SJCRH30 (cell line): ENCODE measurements at regions not wholly inside any gene's neighbourhood (a gene's known extent, or its start where the extent isn't known, plus 50 kb on each side); places are given as distances from the start of the nearest gene placed in this dataset.

Experiments used
- DNase-seq, 2 experiments: peaks; one replicate each; pipeline ENCODE4 v3.0.0-alpha.2; 2015 to 2020
- H3K27ac ChIP-seq: fragments of 250-450 bp; sonication (Bioruptor Pico); 2 replicates; pipeline ENCODE4 v1.5.1; 2020; ENCODE audit warnings: mild to moderate bottlenecking, moderate library complexity
- H3K27me3 ChIP-seq: fragments of 250-450 bp; sonication (Bioruptor Pico); 2 replicates; pipeline ENCODE4 v1.5.1; 2020; ENCODE audit warnings: mild to moderate bottlenecking, moderate library complexity
- H3K36me3 ChIP-seq: fragments of 250-450 bp; sonication (Bioruptor Pico); 2 replicates; pipeline ENCODE4 v1.5.1; 2020; ENCODE audit warnings: mild to moderate bottlenecking, moderate library complexity
- H3K4me1 ChIP-seq: fragments of 250-450 bp; sonication (Bioruptor Pico); 2 replicates; pipeline ENCODE4 v1.5.1; 2020; ENCODE audit warnings: mild to moderate bottlenecking, moderate library complexity
- H3K4me3 ChIP-seq: fragments of 250-450 bp; sonication (Bioruptor Pico); 2 replicates; pipeline ENCODE4 v1.5.1; 2020; ENCODE audit warnings: mild to moderate bottlenecking, moderate library complexity
- H3K9me3 ChIP-seq: fragments of 250-450 bp; sonication (Bioruptor Pico); replicated peaks from 2 replicates; pipeline ENCODE4 v1.5.1; 2020; ENCODE audit warnings: mild to moderate bottlenecking, moderate library complexity

DNA sequence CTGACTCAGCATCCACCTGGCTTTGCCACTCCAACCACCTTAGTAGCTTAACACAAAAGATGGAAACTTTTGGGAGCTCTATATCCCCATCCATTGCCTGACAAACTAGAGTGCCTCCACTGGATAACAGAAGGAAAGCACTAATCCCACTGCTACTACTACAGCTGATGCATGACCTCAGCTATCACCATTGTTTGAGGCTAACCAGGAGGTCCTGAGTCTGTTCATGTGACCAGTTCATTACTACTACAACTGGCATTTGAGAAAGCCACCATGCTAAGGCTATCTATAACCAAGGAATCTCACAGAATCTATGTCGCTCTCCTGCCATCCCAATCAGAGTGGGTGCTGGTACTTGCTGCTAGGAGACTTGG is 604.3 kb upstream of the CA10 start:
- Histone ChIP-seq H3K4me1 (peaks cover 16% of the 10 kb centered on the region), H3K27me3 (no peaks in the 10 kb centered on the region), H3K27ac (no peak overlapping the region), H3K9me3 (no peaks in the 10 kb centered on the region), H3K36me3 (no peaks in the 10 kb centered on the region; the same call in 1 of the 2 replicates), H3K4me3 (no peak overlapping the region)
- DNase-seq: no peak

DNA sequence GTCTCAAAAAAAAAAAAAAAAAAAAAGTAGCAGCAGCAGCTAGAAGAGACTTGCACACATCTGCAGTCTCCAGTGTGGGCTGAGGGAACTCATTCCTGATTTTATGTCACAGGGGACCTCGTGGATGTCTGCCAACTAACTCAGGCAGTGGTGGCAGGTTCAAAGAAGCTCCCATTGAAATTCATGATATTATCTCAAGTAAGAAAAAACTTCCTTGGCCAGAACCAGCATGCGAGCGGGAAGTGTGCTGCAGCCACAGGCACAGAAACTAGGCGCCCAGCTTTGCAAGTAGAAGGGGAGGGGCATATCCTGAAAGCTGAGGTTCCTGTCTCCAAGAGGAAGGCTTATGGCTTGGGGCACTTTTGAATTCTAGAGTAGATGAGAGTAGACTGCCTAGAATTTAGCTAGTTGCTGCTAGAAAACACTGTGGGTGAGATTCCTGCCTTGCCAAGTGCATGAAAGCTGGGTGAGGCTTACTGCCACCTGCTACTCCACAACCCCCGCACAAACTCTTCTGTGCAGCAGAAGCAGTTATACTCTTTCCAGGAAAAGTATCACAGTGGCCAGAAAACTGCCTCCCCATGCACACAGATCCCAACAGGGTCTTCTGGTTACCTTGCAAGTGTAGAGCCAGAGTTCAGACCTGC is 603.8 kb upstream of the CA10 start:
- Histone ChIP-seq H3K36me3 (no peaks in the 10 kb centered on the region; the same call in 1 of the 2 replicates), H3K27ac (no peak overlapping the region), H3K9me3 (no peaks in the 10 kb centered on the region), H3K27me3 (no peaks in the 10 kb centered on the region), H3K4me3 (no peak overlapping the region), H3K4me1 (peaks cover 20% of the 10 kb centered on the region)
- no peak for DNase-seq

GRCh38 chr17:52759864-52760263 is 601.4 kb upstream of the CA10 start:
- peaks cover 30% of the 10 kb centered on the region for H3K4me1 ChIP-seq
- H3K9me3 ChIP-seq: no peaks in the 10 kb centered on the region
- no peak overlapping the region; the same call in 1 of the 2 replicates for H3K27ac ChIP-seq
- H3K27me3 ChIP-seq: no peaks in the 10 kb centered on the region
- no peak overlapping the region for H3K4me3 ChIP-seq
- no peaks in the 10 kb centered on the region for H3K36me3 ChIP-seq
- DNase-seq: no peak

GRCh38 chr17:52758481-52758880 is 600.0 kb upstream of the CA10 start:
- no peaks in the 10 kb centered on the region for H3K36me3 ChIP-seq
- no peak overlapping the region for H3K4me3 ChIP-seq
- no peaks in the 10 kb centered on the region for H3K9me3 ChIP-seq
- peaks cover 30% of the 10 kb centered on the region for H3K4me1 ChIP-seq
- H3K27ac ChIP-seq: peak overlapping the region; percentile 86
- H3K27me3 ChIP-seq: no peaks in the 10 kb centered on the region
- peak; percentile 70 to 85 for DNase-seq

DNA sequence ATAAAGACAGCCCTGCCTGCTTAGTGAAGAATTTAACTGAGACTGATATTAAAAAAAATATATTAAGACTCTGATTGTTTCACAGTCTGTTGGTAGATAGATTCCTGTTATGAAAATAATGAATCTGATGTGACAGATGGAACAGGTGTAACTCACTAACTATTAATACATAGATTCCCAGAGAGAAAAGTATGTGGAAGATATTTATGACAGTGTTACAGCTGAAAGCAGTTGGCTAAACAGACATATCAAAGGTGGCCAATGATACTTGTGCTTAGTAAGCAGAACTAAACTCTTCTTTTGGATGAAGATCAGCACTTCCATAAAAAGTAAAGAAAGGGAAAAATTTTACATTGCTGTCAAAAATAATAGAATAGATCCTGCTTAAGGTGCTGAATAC is 598.2 kb upstream of the CA10 start:
- no peak overlapping the region for H3K4me3 ChIP-seq
- no peaks in the 10 kb centered on the region for H3K9me3 ChIP-seq
- H3K4me1 ChIP-seq: peaks cover 30% of the 10 kb centered on the region
- no peaks in the 10 kb centered on the region for H3K36me3 ChIP-seq
- peak in 1 of 2 experiments; percentile 33 for DNase-seq
- H3K27me3 ChIP-seq: no peaks in the 10 kb centered on the region
- peak overlapping the region; percentile 21 for H3K27ac ChIP-seq

DNA sequence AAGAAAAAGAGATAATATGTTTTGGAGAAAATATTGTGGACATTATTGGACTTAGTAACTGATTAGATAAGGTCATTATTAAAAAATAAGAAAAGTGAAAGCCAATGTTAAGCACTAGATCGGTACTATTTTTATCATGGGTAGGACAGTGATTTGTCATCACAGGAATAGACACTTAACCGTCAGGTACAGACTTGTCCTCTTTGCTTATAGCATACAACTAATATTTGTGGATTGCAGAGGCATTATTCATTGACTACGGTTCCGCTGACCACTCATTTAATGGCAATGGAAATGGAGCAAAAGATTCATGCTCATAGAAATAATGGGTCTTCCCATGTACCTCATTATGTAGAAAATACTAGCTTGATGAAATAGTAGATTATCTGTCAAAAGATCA is 596.3 kb upstream of the CA10 start:
- no peaks in the 10 kb centered on the region for H3K27me3 ChIP-seq
- H3K27ac ChIP-seq: no peak overlapping the region
- peaks cover 30% of the 10 kb centered on the region for H3K4me1 ChIP-seq
- DNase-seq: no peak
- no peaks in the 10 kb centered on the region for H3K36me3 ChIP-seq
- H3K4me3 ChIP-seq: no peak overlapping the region
- H3K9me3 ChIP-seq: no peaks in the 10 kb centered on the region

DNA sequence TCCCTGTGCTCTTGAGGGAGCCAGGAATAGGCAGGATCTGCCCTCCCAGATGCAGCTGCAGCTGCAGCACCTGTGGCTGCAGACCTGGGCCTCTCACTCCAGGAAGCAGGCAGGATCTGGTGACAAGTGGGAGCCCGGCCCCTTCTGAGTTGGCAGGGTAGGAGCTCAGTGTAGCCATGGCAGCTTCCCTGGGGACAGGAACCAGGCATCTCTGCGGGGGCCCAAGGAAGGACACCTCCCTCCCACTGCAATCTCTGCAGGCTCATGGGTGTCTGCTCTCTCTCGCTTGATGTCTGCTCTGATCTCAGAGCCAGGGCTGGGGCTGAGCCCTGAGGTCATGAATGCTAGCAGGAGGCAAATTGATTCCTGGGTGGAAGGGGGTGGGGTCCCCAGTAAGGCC is 592.5 kb upstream of the CA10 start:
- no peak for DNase-seq
- no peak overlapping the region for H3K4me3 ChIP-seq

GRCh38 chr17:52744179-52744578 is 585.7 kb upstream of the CA10 start:
- Histone ChIP-seq H3K36me3 (no peaks in the 10 kb centered on the region; the same call in 1 of the 2 replicates), H3K9me3 (no peaks in the 10 kb centered on the region), H3K27me3 (no peaks in the 10 kb centered on the region), H3K4me3 (no peak overlapping the region), H3K4me1 (peaks cover 23% of the 10 kb centered on the region), H3K27ac (no peak overlapping the region)
- no peak for DNase-seq

More for the DNA sequence above, 592.5 kb upstream of the CA10 start:
- Histone ChIP-seq H3K9me3 (no peaks in the 10 kb centered on the region), H3K36me3 (no peaks in the 10 kb centered on the region; the same call in 1 of the 2 replicates), H3K27me3 (no peaks in the 10 kb centered on the region), H3K27ac (no peak overlapping the region), H3K4me1 (no peaks in the 10 kb centered on the region)

DNA sequence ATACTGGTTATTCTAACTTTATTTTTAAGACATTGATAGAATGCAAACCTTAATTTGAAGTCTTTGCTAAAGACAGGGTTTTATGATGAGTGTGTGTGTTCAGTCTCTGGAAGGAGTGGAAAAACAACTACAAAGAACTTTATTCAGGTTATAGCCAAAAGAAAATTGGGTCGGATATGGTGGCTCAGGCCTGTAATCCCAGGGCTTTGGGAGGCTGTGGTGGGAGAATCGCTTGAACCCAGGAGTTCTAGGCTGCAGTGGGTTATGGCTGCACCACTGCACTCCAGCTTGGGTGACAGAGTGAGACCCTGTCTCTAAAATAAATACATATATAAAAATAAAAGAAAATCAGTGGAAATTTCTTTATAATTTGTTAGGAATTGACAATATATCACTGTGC is 581.5 kb upstream of the CA10 start:
- Histone ChIP-seq H3K27ac (peak overlapping the region; percentile 99), H3K4me3 (peak overlapping the region; percentile 48), H3K36me3 (no peaks in the 10 kb centered on the region), H3K9me3 (no peaks in the 10 kb centered on the region), H3K4me1 (peaks cover 32% of the 10 kb centered on the region), H3K27me3 (no peaks in the 10 kb centered on the region)
- peak; percentile 72 to 85 for DNase-seq

DNA sequence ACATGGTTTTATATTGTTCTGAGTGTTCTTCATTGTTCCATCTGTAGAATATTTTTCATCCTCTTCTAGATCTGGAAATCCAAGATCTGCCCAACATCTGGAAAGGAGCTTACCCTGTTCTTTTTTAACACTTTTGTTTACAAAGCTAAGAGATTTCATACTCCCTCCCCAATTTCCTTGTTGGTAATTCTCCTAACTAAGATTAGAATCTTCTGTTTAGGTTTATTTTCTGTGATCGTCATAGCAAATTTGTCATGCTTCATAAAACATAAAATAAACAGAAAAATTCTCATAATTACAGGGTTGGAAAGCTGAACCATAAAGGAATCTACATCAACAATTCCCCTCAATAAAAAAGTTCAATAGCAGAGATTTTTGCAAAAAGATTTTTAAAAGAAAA is 580.3 kb upstream of the CA10 start:
- Histone ChIP-seq H3K36me3 (no peaks in the 10 kb centered on the region), H3K4me1 (peaks cover 32% of the 10 kb centered on the region), H3K9me3 (no peaks in the 10 kb centered on the region), H3K27me3 (no peaks in the 10 kb centered on the region), H3K4me3 (peak overlapping the region; percentile 48), H3K27ac (peak overlapping the region; percentile 99)
- peak in 1 of 2 experiments; percentile 77 for DNase-seq

- no peak overlapping the region for H3K4me3 ChIP-seq
- no peak overlapping the region for H3K27ac ChIP-seq
- DNase-seq: no peak
- H3K4me1 ChIP-seq: peaks cover 32% of the 10 kb centered on the region
- H3K27me3 ChIP-seq: no peaks in the 10 kb centered on the region
- H3K9me3 ChIP-seq: no peaks in the 10 kb centered on the region
- H3K36me3 ChIP-seq: no peaks in the 10 kb centered on the region
Observed at GRCh38 chr17:52737071-52737470, 578.6 kb upstream of the CA10 start.

GRCh38 chr17:52732841-52733240 is 574.3 kb upstream of the CA10 start:
- Histone ChIP-seq H3K36me3 (no peaks in the 10 kb centered on the region), H3K27ac (no peak overlapping the region)

DNA sequence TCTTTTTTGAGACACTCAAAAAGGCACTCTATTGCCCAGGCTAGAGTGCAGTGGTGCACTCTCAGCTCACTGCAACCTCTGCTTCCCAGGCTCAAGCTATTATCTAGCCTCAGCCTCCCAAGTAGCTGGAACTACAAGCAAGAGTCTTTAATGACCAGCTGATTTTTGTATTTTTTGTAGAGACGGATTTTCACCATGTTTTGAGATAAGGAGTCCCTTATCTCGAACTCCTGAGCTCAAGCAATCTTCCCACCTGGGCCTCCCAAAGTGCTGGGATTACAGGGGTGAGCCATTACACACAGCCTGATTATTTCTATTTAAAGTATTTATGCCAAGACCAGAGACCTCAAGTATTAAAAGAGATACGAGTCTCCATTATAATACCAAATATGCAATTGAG is 566.1 kb upstream of the CA10 start:
- H3K27ac ChIP-seq: no peak overlapping the region
- no peak for DNase-seq
- no peak overlapping the region for H3K4me3 ChIP-seq
- H3K27me3 ChIP-seq: no peaks in the 10 kb centered on the region
- H3K36me3 ChIP-seq: no peaks in the 10 kb centered on the region
- H3K9me3 ChIP-seq: no peaks in the 10 kb centered on the region
- H3K4me1 ChIP-seq: no peaks in the 10 kb centered on the region

More at GRCh38 chr17:52732841-52733240, 574.3 kb upstream of the CA10 start:
- Histone ChIP-seq H3K9me3 (no peaks in the 10 kb centered on the region), H3K4me3 (no peak overlapping the region), H3K4me1 (no peaks in the 10 kb centered on the region; the same call in none of the 2 replicates), H3K27me3 (no peaks in the 10 kb centered on the region)
- no peak for DNase-seq

DNA sequence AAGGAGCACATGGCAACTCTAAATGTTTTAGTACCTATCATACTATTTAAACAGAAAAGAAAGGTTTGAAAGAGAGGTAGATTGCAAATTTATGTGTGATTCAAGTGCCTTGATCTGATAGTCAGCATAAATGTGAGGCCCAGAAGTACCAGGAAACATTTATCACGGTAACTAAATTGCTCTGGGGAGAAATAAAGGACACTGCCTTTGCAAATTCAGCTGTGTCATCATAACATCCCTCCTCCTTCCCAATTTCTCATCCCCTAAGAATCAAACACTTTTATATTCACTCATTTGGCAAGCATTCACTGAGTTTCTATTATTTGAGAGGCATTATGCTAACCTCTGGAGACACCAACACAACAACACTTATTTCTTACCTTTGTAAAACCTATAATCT is 563.4 kb upstream of the CA10 start:
- Histone ChIP-seq H3K9me3 (no peaks in the 10 kb centered on the region), H3K27ac (no peak overlapping the region)
- no peak for DNase-seq

DNA sequence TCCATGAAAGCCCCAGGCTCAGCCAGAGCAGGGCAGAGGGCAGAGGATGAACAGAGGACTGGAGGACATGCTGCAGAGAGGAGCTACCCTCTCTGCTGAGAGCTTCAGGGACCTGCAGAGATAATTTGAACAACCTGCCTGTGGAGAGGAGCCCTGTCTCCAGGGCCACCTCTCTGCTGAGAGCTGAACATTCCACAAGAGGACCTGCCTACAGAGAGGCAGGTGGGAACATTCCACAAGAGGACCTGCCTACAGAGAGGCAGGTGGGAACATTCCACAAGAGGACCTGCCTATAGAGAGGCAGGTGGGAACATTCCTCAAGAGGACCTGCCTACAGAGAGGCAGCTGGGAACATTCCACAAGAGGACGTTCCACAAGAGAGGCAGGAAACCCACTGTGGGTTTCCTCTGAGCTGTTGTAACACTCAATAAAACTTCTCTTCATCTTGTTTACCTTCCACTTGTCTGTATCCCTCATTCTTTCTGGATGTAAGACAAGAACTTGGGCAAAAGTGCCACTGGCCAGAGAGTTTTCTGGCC is 551.9 kb upstream of the CA10 start:
- Histone ChIP-seq H3K9me3 (no peaks in the 10 kb centered on the region), H3K4me1 (no peaks in the 10 kb centered on the region), H3K36me3 (no peaks in the 10 kb centered on the region), H3K27ac (no peak overlapping the region), H3K27me3 (no peaks in the 10 kb centered on the region), H3K4me3 (no peak overlapping the region)
- no peak for DNase-seq

More for the DNA sequence above, 563.4 kb upstream of the CA10 start:
- H3K4me3 ChIP-seq: no peak overlapping the region
- no peaks in the 10 kb centered on the region for H3K36me3 ChIP-seq
- no peaks in the 10 kb centered on the region for H3K4me1 ChIP-seq
- H3K27me3 ChIP-seq: no peaks in the 10 kb centered on the region

GRCh38 chr17:52709724-52710123 is 551.2 kb upstream of the CA10 start:
- Histone ChIP-seq H3K4me1 (no peaks in the 10 kb centered on the region), H3K27me3 (no peaks in the 10 kb centered on the region), H3K27ac (no peak overlapping the region), H3K9me3 (no peaks in the 10 kb centered on the region), H3K4me3 (no peak overlapping the region), H3K36me3 (no peaks in the 10 kb centered on the region)
- DNase-seq: no peak
